ENCODE measurements at regions not wholly inside any gene's neighbourhood (a gene's known extent, or its start where the extent isn't known, plus 50 kb on each side); places are given as distances from the start of the nearest gene placed in this dataset.

- Mint-ChIP-seq H3K27ac (no peak overlapping the region), H3K36me3 (peaks cover 6% of the 10 kb centered on the region), H3K4me3 (no peak overlapping the region), H3K9me3 (ENCODE audit: low read depth) (peaks cover under 1% of the 10 kb centered on the region), H3K4me1 (ENCODE audit: low read depth) (no peaks in the 10 kb centered on the region), H3K27me3 (no peaks in the 10 kb centered on the region)
Measured at GRCh38 chr7:136210079-136210478, 232.9 kb upstream of the MTPN start.

- Mint-ChIP-seq H3K9me3 (ENCODE audit: low read depth) (no peaks in the 10 kb centered on the region), H3K27me3 (no peaks in the 10 kb centered on the region), H3K27ac (no peak overlapping the region), H3K4me3 (no peak overlapping the region), H3K36me3 (peaks cover 2% of the 10 kb centered on the region), H3K4me1 (ENCODE audit: low read depth) (no peaks in the 10 kb centered on the region)
Measured at GRCh38 chr7:136205956-136206355, 228.8 kb upstream of the MTPN start.

- Mint-ChIP-seq H3K4me1 (ENCODE audit: low read depth) (no peaks in the 10 kb centered on the region), H3K4me3 (no peak overlapping the region), H3K36me3 (peaks cover 10% of the 10 kb centered on the region), H3K9me3 (ENCODE audit: low read depth) (peaks cover 21% of the 10 kb centered on the region), H3K27ac (no peak overlapping the region), H3K27me3 (no peaks in the 10 kb centered on the region)
Measured at GRCh38 chr7:136198168-136198567, 221.0 kb upstream of the MTPN start.

GRCh38 chr7:136194878-136195277 lies 217.7 kb upstream of the MTPN start:
- Mint-ChIP-seq H3K4me1 (ENCODE audit: low read depth) (no peaks in the 10 kb centered on the region), H3K27ac (no peak overlapping the region), H3K4me3 (no peak overlapping the region), H3K27me3 (no peaks in the 10 kb centered on the region), H3K9me3 (ENCODE audit: low read depth) (peaks cover 21% of the 10 kb centered on the region), H3K36me3 (peaks cover 10% of the 10 kb centered on the region)

GRCh38 chr7:136193940-136194339 lies 216.8 kb upstream of the MTPN start:
- Mint-ChIP-seq H3K4me3 (no peak overlapping the region), H3K27me3 (no peaks in the 10 kb centered on the region), H3K36me3 (peaks cover 11% of the 10 kb centered on the region), H3K4me1 (ENCODE audit: low read depth) (no peaks in the 10 kb centered on the region), H3K9me3 (ENCODE audit: low read depth) (peaks cover 21% of the 10 kb centered on the region), H3K27ac (no peak overlapping the region)

- Mint-ChIP-seq H3K4me1 (ENCODE audit: low read depth) (no peaks in the 10 kb centered on the region), H3K27ac (no peak overlapping the region), H3K9me3 (ENCODE audit: low read depth) (peaks cover 2% of the 10 kb centered on the region), H3K27me3 (no peaks in the 10 kb centered on the region), H3K4me3 (no peak overlapping the region), H3K36me3 (peaks cover 10% of the 10 kb centered on the region)
Measured at GRCh38 chr7:136189506-136189998, 212.4 kb upstream of the MTPN start.

- Mint-ChIP-seq H3K4me3 (no peak overlapping the region), H3K4me1 (ENCODE audit: low read depth) (no peaks in the 10 kb centered on the region), H3K27me3 (no peaks in the 10 kb centered on the region), H3K9me3 (ENCODE audit: low read depth) (no peaks in the 10 kb centered on the region), H3K27ac (no peak overlapping the region), H3K36me3 (peaks cover 12% of the 10 kb centered on the region)
Measured at GRCh38 chr7:136186281-136186680, 209.1 kb upstream of the MTPN start.

- no peaks in the 10 kb centered on the region for H3K27me3 Mint-ChIP-seq
Measured at GRCh38 chr7:136184719-136185118, 207.6 kb upstream of the MTPN start.

GRCh38 chr7:136183981-136184380 lies 206.8 kb upstream of the MTPN start:
- Mint-ChIP-seq H3K36me3 (peaks cover 11% of the 10 kb centered on the region), H3K4me3 (no peak overlapping the region), H3K4me1 (ENCODE audit: low read depth) (peaks cover 19% of the 10 kb centered on the region), H3K27me3 (no peaks in the 10 kb centered on the region), H3K27ac (no peak overlapping the region), H3K9me3 (ENCODE audit: low read depth) (no peaks in the 10 kb centered on the region)

More at GRCh38 chr7:136184719-136185118, 207.6 kb upstream of the MTPN start:
- no peak overlapping the region for H3K4me3 Mint-ChIP-seq
- no peak overlapping the region for H3K27ac Mint-ChIP-seq
- H3K4me1 Mint-ChIP-seq (ENCODE audit: low read depth): peaks cover 12% of the 10 kb centered on the region
- peaks cover 12% of the 10 kb centered on the region for H3K36me3 Mint-ChIP-seq
- no peaks in the 10 kb centered on the region for H3K9me3 Mint-ChIP-seq (ENCODE audit: low read depth)

GRCh38 chr7:136180984-136181383 lies 203.8 kb upstream of the MTPN start:
- Mint-ChIP-seq H3K36me3 (peaks cover 10% of the 10 kb centered on the region), H3K4me1 (ENCODE audit: low read depth) (peaks cover 26% of the 10 kb centered on the region), H3K27me3 (no peaks in the 10 kb centered on the region), H3K4me3 (no peak overlapping the region), H3K27ac (no peak overlapping the region), H3K9me3 (ENCODE audit: low read depth) (no peaks in the 10 kb centered on the region)

GRCh38 chr7:136179851-136180721 lies 202.9 kb upstream of the MTPN start:
- H3K4me3 Mint-ChIP-seq: no peak overlapping the region
- no peaks in the 10 kb centered on the region for H3K9me3 Mint-ChIP-seq (ENCODE audit: low read depth)
- H3K27ac Mint-ChIP-seq: no peak overlapping the region
- peaks cover 26% of the 10 kb centered on the region for H3K4me1 Mint-ChIP-seq (ENCODE audit: low read depth)
- peaks cover 10% of the 10 kb centered on the region for H3K36me3 Mint-ChIP-seq
- no peaks in the 10 kb centered on the region for H3K27me3 Mint-ChIP-seq

- Mint-ChIP-seq H3K4me3 (no peak overlapping the region), H3K9me3 (ENCODE audit: low read depth) (no peaks in the 10 kb centered on the region), H3K36me3 (peaks cover 10% of the 10 kb centered on the region), H3K27ac (no peak overlapping the region), H3K4me1 (ENCODE audit: low read depth) (peaks cover 28% of the 10 kb centered on the region), H3K27me3 (no peaks in the 10 kb centered on the region)
Measured at GRCh38 chr7:136179154-136179553, 202.0 kb upstream of the MTPN start.

- Mint-ChIP-seq H3K4me3 (no peak overlapping the region), H3K4me1 (ENCODE audit: low read depth) (peaks cover 15% of the 10 kb centered on the region), H3K9me3 (ENCODE audit: low read depth) (no peaks in the 10 kb centered on the region), H3K27me3 (no peaks in the 10 kb centered on the region), H3K36me3 (peaks cover 3% of the 10 kb centered on the region), H3K27ac (no peak overlapping the region)
Measured at GRCh38 chr7:136174477-136175125, 197.4 kb upstream of the MTPN start.

- H3K4me3 Mint-ChIP-seq: no peak overlapping the region
- no peaks in the 10 kb centered on the region for H3K27me3 Mint-ChIP-seq
- H3K36me3 Mint-ChIP-seq: peaks cover 3% of the 10 kb centered on the region
- no peak overlapping the region for H3K27ac Mint-ChIP-seq
- peaks cover 8% of the 10 kb centered on the region for H3K4me1 Mint-ChIP-seq (ENCODE audit: low read depth)
- no peaks in the 10 kb centered on the region for H3K9me3 Mint-ChIP-seq (ENCODE audit: low read depth)
Measured at GRCh38 chr7:136173874-136174273, 196.7 kb upstream of the MTPN start.

GRCh38 chr7:136171233-136171632 lies 194.1 kb upstream of the MTPN start:
- no peaks in the 10 kb centered on the region for H3K9me3 Mint-ChIP-seq (ENCODE audit: low read depth)
- H3K27me3 Mint-ChIP-seq: peaks cover 2% of the 10 kb centered on the region
- H3K4me1 Mint-ChIP-seq (ENCODE audit: low read depth): peaks cover 2% of the 10 kb centered on the region
- H3K4me3 Mint-ChIP-seq: no peak overlapping the region
- H3K27ac Mint-ChIP-seq: no peak overlapping the region
- H3K36me3 Mint-ChIP-seq: no peaks in the 10 kb centered on the region

All from activated naive CD8-positive, alpha-beta T cell (primary cell).